ENCODE measurements at regions not wholly inside any gene's neighbourhood (a gene's known extent, or its start where the extent isn't known, plus 50 kb on each side); places are given as distances from the start of the nearest gene placed in this dataset.
A peak's percentile ranks its signal among the peaks of the same experiment; 100 is the strongest.

DNA sequence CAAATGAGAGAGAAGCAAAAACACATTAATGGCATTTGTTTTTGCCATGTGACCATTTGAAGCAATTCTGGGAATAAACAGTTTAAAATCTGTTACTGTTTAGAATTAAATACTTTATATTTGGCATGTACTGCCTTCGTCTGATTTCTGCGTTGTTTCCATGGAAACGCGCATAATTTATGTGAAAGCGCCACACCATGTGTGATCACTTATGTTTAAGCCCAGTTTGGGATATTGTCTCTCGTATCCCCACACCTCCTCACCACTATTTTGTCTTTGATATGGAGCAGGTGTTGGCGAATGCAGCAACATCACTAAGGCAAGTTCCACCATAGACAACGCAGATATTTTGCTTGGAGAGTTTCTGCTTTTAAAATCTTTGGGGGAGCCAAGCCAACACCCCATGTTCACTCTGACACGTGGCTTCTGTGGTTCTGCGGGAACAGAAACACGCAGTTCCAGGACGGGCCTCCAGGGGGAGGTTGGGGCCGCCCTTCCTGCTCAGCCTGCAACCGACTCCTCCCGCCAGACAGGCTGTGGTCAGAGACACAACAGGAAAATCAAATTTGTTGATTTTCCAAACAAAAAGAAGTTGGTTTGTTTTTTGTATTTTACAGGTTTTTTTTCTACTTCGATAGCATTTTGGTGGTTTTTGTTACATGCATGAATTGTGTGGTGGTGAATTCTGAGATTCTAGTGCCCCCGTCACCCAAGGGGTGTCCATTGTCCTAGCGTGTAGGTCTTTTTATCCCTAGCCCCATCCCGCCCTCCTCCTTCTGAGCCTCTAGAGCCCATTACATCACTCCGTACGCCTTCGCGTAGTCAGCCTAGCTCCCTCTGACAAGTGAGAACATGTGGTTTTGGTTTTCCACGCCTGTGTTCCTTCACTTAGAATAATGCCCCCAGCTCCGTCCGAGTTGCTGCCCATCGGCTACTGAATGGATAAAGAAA is 101.9 kb upstream of the SFSWAP start:
- peak in 1 of 3 experiments; percentile 38 for DNase-seq (ENCODE audit: low read depth in 2 of 3, low spot score in 2 of 3)

DNA sequence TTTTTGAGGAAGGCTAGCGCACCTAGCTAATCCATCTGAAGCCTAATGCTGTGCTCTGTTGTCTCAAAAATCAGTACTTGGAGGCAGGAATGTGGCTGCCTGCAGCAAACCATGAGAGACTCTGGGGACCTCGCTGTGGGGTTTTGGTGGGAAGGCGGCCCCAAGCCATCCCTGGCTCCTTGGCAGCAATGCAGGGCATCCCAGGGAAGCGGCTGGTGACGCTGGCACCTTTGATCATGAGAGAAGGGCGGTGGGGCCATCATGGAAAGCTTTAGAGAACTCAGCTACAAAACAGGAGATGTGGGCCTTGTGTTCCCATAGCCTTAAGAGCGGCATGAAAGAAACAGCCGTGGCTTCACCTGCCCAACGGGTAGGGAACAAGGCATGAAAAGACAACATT is 101.1 kb upstream of the SFSWAP start:
- DNase-seq (ENCODE audit: low read depth in 2 of 3, low spot score in 2 of 3) = no peak

GRCh38 chr12:131610181-131610580 is 100.7 kb upstream of the SFSWAP start:
- no peak for DNase-seq (ENCODE audit: low read depth in 2 of 3, low spot score in 2 of 3)

DNA sequence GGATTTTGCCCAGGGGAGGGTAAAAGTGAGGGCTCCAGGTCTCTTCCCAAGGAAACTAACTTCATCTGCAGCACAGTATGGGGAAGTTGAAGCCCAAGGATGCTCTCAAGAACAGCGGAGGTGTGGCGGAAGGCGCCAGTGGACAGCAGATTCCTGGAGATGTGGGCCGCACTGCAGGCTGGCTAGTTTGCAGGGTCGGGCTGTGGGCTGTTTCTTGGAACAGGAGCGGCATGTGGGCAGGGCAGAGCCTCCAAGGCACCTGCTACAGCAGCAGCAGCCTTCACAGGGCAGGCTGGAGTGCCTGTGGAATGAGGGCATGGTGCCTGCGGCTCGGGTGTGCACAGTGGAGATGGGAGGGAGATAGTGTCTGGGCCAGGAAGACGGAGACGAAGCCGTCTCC is 100.0 kb upstream of the SFSWAP start:
- DNase-seq (ENCODE audit: low read depth in 2 of 3, low spot score in 2 of 3) = no peak

- DNase-seq (ENCODE audit: low read depth in 2 of 3, low spot score in 2 of 3) = no peak
These were observed 99.3 kb upstream of the SFSWAP start for GRCh38 chr12:131611416-131612091.

GRCh38 chr12:131612092-131612755 is 98.7 kb upstream of the SFSWAP start:
- no peak for DNase-seq (ENCODE audit: low read depth in 2 of 3, low spot score in 2 of 3)

- DNase-seq (ENCODE audit: low read depth in 2 of 3, low spot score in 2 of 3) = no peak
These were observed 97.7 kb upstream of the SFSWAP start for GRCh38 chr12:131613186-131613585.

GRCh38 chr12:131613678-131614077 is 97.2 kb upstream of the SFSWAP start:
- no peak for DNase-seq (ENCODE audit: low read depth in 2 of 3, low spot score in 2 of 3)

GRCh38 chr12:131615326-131616042 is 95.4 kb upstream of the SFSWAP start:
- no peak for DNase-seq (ENCODE audit: low read depth in 2 of 3, low spot score in 2 of 3)

DNA sequence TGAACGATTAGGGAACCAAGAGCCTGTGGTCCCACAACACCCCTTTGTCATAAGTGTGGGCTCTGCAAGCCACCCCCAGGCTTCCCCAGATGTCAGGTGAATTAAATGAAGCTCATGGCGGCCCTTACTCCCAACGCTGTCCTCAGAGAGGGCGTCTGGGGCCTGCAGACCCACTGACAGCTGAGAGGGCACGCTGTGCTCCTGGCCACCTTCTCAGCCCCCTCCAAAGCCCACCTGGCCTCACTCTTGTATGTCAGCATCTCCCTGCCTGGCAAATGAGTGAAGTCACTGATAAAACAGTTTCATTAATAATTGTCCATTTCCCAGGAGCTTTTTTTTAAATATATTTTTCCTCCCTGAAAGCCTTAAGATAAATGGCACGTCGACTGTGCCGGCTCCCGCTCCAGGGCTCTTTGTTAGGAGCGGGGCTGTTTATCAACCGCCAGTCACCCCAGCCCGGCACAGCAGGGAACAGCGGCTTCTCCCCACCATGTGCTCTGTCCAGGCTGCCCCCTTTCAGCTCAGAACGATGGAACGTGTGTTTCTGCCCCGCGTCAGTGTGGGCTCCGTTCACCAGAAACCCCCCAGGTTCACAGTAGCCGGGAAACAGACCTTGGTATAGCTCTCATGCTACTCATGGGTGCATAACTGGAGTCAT is 94.7 kb upstream of the SFSWAP start:
- no peak for DNase-seq (ENCODE audit: low read depth in 2 of 3, low spot score in 2 of 3)

GRCh38 chr12:131616738-131617137 is 94.2 kb upstream of the SFSWAP start:
- DNase-seq (ENCODE audit: low read depth in 2 of 3, low spot score in 2 of 3) = no peak

GRCh38 chr12:131617179-131617578 is 93.7 kb upstream of the SFSWAP start:
- DNase-seq (ENCODE audit: low read depth in 2 of 3, low spot score in 2 of 3) = no peak

DNA sequence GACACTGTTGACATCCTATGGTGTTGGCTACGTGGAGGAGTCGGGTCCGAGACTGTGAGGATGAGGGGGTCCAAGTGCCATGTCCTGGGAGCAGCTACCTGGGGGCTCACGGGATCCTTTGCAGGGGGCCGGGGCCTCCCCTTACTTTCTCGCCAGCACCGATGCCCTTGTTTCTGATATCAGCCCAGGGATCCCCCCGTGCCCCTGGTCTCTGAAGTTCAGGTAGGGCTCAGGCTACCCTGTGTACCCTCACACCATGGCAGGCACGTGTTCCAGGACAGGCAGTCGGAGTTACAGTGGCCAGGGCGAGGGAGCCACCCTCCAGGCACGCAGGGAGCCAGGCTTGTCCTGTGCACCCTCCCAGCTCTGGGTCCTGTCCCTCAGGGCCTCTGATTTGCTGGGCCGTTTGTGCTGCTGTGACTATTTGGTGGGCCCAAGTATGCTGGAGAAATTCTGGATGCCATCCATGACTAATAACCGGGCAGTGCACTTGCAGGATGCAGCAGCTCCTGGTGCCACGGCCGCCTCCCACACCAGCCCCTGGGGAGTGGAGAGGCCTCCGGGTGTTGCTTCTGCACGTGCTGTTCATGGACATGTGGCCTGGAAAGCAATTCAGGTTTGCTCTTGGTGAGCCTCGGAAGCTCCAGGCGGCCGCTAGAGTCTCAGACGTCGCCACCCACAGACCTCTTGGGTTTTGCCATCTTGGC is 93.1 kb upstream of the SFSWAP start:
- no peak for DNase-seq (ENCODE audit: low read depth in 2 of 3, low spot score in 2 of 3)

DNA sequence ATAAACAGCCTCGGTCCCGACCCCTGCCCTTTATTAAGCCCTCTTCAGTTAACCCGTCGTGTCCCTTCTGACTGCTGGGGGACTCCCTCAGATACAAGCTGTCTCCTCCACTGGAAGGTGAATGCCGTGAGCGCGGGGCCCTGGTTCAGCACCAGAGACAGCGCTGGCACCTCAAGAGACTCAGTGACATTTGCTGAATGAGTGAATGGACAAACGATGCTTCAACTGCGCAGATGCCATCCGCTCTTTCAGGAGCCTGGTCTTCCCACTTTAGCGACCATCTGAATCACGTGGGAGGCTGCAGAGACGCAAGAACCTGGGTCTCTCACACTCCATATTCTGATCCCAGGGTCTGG is 92.6 kb upstream of the SFSWAP start:
- no peak for DNase-seq (ENCODE audit: low read depth in 2 of 3, low spot score in 2 of 3)

DNA sequence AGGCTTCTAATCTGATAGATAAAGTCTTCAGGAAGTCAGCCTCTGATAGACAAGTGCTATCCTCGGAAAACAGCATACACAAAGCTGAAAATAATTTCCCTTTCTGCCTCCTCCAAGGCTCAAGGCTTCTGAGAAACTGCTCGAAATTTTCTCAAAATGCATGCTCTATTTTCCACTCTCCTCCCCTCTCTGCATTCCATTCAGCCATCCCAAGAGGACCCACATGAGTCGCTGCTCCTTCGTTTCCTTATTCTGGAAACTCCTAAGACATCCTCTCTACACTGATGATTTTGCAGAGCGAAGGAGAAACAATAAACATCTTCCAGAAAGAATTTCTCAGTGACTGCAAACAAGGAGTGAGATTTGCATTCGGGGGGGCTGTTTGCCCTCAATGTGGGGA is 92.2 kb upstream of the SFSWAP start:
- no peak for DNase-seq (ENCODE audit: low read depth in 2 of 3, low spot score in 2 of 3)

- no peak for DNase-seq (ENCODE audit: low read depth in 2 of 3, low spot score in 2 of 3)
These were observed 91.7 kb upstream of the SFSWAP start for GRCh38 chr12:131619106-131619642.

DNA sequence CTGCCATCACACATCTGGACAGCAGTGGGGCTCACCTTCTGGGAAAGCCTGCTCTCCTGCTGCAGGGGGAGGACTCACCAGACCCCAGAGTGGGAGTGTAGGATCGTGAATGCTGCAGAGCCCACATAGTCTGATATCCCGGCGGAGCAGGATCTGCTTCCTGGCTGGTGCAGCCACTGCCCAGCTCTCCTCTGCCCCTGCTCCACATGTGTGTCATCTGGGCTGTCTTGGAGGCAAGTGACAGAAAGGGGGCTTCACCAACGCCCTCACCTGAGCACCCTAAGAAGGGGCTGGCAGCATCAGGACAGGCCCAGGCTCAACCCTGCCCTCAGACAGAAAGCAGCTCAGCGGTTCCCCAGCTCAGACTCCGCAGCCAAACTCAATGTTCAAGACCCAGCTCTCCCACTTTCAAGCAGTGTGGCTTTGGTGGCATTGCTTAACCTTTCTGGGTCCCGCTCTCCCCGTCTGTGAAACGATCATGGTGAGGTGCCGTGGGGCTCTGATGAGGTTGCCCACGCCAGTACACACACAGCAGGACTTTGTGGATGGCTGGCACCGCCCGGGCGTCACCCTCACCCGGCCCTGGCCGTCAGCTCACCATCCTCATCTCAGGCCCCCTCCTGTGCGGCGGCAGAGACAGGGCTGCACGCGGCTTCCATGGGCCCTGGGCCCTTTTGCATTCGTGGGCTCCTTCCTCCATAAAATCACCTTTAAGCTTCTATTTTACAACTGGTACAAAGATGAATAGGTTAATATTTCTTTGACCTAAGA is 91.0 kb upstream of the SFSWAP start:
- DNase-seq (ENCODE audit: low read depth in 2 of 3, low spot score in 2 of 3) = no peak

GRCh38 chr12:131620520-131620919 is 90.4 kb upstream of the SFSWAP start:
- DNase-seq (ENCODE audit: low read depth in 2 of 3, low spot score in 2 of 3) = no peak

Data from activated CD8-positive, alpha-beta memory T cell treated with anti-CD3 and anti-CD28 coated beads for 48 hours (primary cell).